SK-MEL-5 (cell line): ENCODE measurements at regions not wholly inside any gene's neighbourhood (a gene's known extent, or its start where the extent isn't known, plus 50 kb on each side); places are given as distances from the start of the nearest gene placed in this dataset.

Source experiments
- DNase-seq: peaks from one replicate; pipeline ENCODE4 v3.0.0-alpha.2; 2016; ENCODE audit warnings: low read depth, low spot score
- in situ Hi-C: cut with HindIII; loops from 2 replicates; pipeline ENCODE4 v1.10.0; 2016; ENCODE audit warnings: low sequenced_read_pairs, high pct_unique_total_duplicates, low pct_unique_long_range_greater_than_20kb

DNA sequence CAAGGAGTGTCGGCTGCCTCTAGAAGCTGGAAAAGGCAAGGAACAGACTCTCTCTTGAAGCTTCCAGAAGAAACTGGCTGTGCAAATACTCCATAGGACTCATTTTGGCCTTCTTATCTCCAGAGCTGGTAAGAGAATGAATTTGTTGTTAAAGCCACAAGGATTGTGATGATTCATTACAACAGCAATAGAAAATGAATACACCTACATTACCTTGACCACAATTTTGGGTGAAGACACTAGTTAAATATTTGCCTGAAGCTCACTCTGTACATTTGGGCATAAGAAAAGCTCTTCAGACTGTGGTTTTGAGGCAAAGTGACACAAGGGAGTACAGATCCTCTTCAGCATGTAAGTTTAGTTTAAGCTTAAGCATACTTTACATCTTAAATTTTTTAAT lies 134.5 kb upstream of the TLL1 start:
- DNase-seq = no peak

GRCh38 chr4:165740911-165741310 lies 132.1 kb upstream of the TLL1 start:
- DNase-seq = no peak

More for the DNA sequence above, 134.5 kb upstream of the TLL1 start:
- in situ Hi-C loops = no loop called here

GRCh38 chr4:165743422-165743821 lies 129.6 kb upstream of the TLL1 start:
- DNase-seq = no peak
- in situ Hi-C loops = no loop called here

More at GRCh38 chr4:165740911-165741310, 132.1 kb upstream of the TLL1 start:
- in situ Hi-C loops = no loop called here

DNA sequence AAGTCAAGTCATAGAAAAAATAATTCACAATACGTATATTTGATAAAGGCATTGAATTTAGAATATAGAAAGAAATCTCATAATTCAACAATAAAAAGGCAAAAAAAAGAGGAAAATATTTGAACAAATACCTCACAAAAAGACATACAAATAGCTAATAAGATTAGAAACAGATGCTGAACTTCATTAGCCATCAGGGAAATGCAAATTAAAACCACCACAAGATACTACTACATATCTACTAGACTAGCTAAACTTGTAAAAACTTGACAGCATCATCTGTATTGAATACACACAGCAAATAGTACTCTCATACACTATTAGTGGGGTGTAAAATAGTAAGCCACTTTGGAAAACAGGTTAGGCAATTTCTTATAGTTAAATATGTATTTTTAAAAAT lies 128.7 kb upstream of the TLL1 start:
- DNase-seq = no peak
- in situ Hi-C loops = no loop called here

- in situ Hi-C loops = no loop called here
- DNase-seq = no peak
These were observed 124.7 kb upstream of the TLL1 start for GRCh38 chr4:165748321-165748720.

- in situ Hi-C loops = no loop called here
- no peak for DNase-seq
These were observed 121.2 kb upstream of the TLL1 start for GRCh38 chr4:165751882-165752281.

DNA sequence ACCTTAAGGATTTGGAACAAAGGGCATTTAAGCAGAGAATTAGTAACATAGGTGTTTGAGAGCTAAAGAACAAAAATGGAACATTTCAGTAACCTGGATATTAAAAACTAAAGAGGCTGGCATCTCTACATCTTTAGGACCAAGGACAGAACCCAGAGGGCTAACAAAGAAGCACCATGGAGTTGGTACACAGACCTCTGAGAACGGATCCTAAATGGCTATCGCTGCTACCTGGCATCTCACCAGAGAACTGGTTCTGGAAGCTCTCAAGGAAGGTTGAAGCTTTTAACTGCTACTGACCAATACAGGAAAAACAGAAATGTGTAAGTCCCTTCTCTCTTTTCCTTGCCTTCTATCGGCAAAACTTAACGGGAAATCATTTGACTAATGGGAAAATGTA lies 118.4 kb upstream of the TLL1 start:
- in situ Hi-C loops = no loop called here
- DNase-seq = no peak

DNA sequence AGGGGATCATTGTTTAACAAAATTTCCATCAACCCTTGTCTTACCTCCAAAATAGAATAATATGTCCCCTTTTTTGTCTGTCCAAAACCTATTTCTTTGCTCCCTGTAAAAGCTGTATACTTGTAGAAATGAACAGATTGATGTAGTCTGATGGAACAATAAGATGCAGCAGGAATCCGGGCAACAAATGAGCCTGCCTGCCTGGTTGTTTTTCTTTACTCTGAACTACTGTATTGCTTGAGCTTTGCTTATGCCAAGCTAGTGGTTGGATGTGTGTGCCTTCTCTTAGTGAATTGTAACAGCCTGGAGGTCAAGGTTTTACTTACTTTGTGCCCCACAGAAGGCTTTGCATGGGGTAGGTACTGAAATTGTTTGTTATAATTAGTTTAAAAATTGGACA lies 116.2 kb upstream of the TLL1 start:
- no peak for DNase-seq
- in situ Hi-C loops = no loop called here

- DNase-seq = no peak
These were observed 115.6 kb upstream of the TLL1 start for GRCh38 chr4:165757451-165757850.

GRCh38 chr4:165758086-165758485 lies 115.0 kb upstream of the TLL1 start:
- no peak for DNase-seq
- in situ Hi-C loops = no loop called here

More at GRCh38 chr4:165757451-165757850, 115.6 kb upstream of the TLL1 start:
- in situ Hi-C loops = no loop called here

DNA sequence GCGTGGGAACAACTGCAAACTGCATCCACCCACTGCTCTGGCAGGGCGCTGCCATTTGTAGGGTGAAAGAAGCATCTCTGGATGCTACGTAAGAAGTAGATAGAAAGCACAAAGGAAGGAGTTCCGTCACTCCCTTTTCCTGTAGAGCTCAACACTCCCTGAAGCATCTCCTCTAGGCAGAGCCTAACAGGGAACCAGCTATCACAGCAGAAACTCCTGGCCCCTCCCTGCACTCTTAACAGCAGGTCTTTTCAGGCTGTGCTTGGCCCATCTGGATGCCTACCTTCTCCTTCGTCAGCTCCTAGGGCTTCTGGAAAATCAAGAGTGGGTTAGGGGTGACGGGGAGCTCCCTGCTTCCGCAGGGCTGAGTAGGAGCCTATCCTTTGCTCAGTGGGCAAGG lies 112.9 kb upstream of the TLL1 start:
- in situ Hi-C loops = no loop called here

GRCh38 chr4:165761963-165762362 lies 111.1 kb upstream of the TLL1 start:
- in situ Hi-C loops = no loop called here
- DNase-seq = no peak

More for the DNA sequence above, 112.9 kb upstream of the TLL1 start:
- DNase-seq = no peak

- no peak for DNase-seq
- in situ Hi-C loops = no loop called here
These were observed 109.4 kb upstream of the TLL1 start for GRCh38 chr4:165763640-165764039.

DNA sequence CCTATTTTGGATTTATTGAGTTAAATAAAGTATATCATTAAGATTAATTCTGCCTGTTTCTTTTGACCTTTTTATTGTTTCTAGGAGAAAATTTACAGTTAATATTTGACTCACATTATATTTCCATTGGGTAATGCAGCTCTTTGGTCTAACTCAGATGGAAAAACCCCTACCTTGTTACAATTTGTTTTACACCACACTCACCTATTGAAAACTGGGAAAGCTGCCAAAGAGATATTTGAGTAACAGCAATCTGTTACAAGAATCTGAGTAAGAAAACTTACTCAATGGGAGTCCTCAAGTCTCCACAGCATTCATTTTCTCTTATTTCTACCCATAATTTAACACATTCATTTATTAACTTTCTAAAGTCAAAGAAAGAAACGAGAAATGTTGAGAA lies 108.0 kb upstream of the TLL1 start:
- in situ Hi-C loops = no loop called here
- DNase-seq = no peak

GRCh38 chr4:165766018-165766417 lies 107.0 kb upstream of the TLL1 start:
- in situ Hi-C loops = no loop called here

DNA sequence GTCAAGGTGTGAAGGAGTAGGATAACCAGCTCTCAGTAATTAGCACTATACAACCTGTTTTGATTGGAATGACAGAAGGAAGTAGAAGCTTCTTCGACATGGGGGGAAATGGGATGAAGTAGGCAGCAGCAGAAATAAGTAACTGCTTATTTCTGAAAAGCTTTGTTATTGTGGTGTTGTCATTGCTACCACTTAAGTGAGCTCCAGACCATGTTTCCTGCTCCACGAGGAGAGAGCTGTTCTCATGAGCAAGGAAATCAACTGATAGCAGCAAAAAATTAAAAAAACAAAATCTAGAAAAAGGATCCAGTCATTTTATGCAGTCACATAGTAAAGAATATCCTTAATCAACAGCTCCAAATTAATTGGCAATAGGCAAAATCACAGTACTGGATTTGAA lies 106.1 kb upstream of the TLL1 start:
- no peak for DNase-seq
- in situ Hi-C loops = no loop called here

More at GRCh38 chr4:165766018-165766417, 107.0 kb upstream of the TLL1 start:
- no peak for DNase-seq

- DNase-seq = no peak
- in situ Hi-C loops = no loop called here
These were observed 105.4 kb upstream of the TLL1 start for GRCh38 chr4:165767671-165768070.

- in situ Hi-C loops = no loop called here
- DNase-seq = no peak
These were observed 104.8 kb upstream of the TLL1 start for GRCh38 chr4:165768281-165768680.

DNA sequence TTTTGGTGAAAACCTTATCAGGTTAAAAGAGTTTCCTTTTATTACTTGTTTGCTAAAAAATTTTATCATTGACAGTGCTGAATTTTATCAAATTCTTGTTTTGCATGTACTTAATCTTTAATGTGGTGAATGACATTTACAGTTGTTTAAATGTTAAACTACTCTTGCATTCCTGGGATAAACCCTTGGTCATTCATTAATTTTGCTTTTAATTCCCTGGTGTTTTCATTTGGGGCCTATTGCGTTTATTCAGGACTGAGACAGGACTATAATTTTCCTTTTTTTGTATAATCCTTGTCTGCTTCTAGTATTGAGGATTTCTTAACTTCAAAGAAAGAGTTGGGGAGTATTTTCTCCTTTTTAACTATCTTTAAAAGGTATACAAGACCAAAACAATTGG lies 98.7 kb upstream of the TLL1 start:
- in situ Hi-C loops = no loop called here
- no peak for DNase-seq

GRCh38 chr4:165779950-165780670 lies 92.9 kb upstream of the TLL1 start:
- no peak for DNase-seq
- in situ Hi-C loops = no loop called here
